ENCODE measurements at regions not wholly inside any gene's neighbourhood (a gene's known extent, or its start where the extent isn't known, plus 50 kb on each side); places are given as distances from the start of the nearest gene placed in this dataset.

DNA sequence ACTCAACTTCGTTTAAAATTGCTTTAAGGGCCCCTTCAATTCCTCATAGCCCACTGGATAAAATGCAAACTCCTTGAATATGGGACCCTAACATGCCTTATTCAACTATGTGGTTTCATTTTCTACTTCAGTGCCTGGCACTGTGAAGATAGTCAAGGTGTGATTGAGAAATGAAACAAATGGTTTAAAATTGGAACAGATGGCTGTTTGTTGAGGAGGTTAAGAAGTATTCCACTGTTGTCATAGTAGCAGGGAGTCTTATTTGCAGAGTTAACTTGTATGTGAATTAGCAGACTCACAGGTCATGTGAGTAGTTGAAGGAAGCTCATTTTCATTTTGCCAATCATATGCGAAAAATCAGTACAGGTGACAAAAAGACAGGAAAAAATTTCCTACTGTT, 593.3 kb downstream of the KCTD8 start:
- no peak for TF ChIP-seq CTCF (IDR thresholded peaks at IDR 0.05)
- TF ChIP-seq ZFX (IDR thresholded peaks at IDR 0.05; ENCODE audit: borderline replicate concordance), result no peak

All from 22Rv1 (cell line).